Neuronal stem cell (in vitro differentiated cells): ENCODE measurements at regions not wholly inside any gene's neighbourhood (a gene's known extent, or its start where the extent isn't known, plus 50 kb on each side); places are given as distances from the start of the nearest gene placed in this dataset.

Experiments
- DNase-seq: peaks from one replicate; pipeline ENCODE4 v3.0.0-alpha.2; 2013; ENCODE audit warnings: low spot score
- H2AFZ ChIP-seq: one replicate; pipeline ENCODE4 v1.6.1; 2013; ENCODE audit warnings: mild to moderate bottlenecking, low read length, inconsistent platforms
- H2AK5ac ChIP-seq: 2 replicates; pipeline ENCODE4 v1.6.1; 2013; ENCODE audit warnings: low read depth, mild to moderate bottlenecking, inconsistent platforms, low read length, moderate library complexity, mixed read lengths
- H2BK120ac ChIP-seq: 2 replicates; pipeline ENCODE4 v1.6.1; 2013; ENCODE audit warnings: low read depth, mild to moderate bottlenecking, inconsistent platforms, low read length, moderate library complexity, mixed read lengths
- H2BK12ac ChIP-seq: one replicate; pipeline ENCODE4 v1.6.1; 2013; ENCODE audit warnings: low read length, inconsistent platforms
- H2BK15ac ChIP-seq: 2 replicates; pipeline ENCODE4 v1.6.1; 2013; ENCODE audit warnings: mild to moderate bottlenecking, low read length, inconsistent platforms, mixed read lengths
- H2BK5ac ChIP-seq: one replicate; pipeline ENCODE4 v1.6.1; 2013; ENCODE audit warnings: inconsistent platforms, mild to moderate bottlenecking, low read length, moderate library complexity
- H3K14ac ChIP-seq: one replicate; pipeline ENCODE4 v1.6.1; 2013; ENCODE audit warnings: low read length, inconsistent platforms
- H3K18ac ChIP-seq: 2 replicates; pipeline ENCODE4 v1.6.1; 2013; ENCODE audit warnings: low read length, inconsistent platforms
- H3K23ac ChIP-seq: 2 replicates; pipeline ENCODE4 v1.6.1; 2013; ENCODE audit warnings: low read depth, mild to moderate bottlenecking, mixed read lengths, low read length, inconsistent platforms; ENCODE audit not compliant: poor library complexity
- H3K27ac ChIP-seq: replicated peaks from 3 replicates; pipeline ENCODE4 v1.5.1; 2013; ENCODE audit warnings: low read length, inconsistent platforms
- H3K27me3 ChIP-seq, 3 experiments: 2 replicates each; pipeline ENCODE4 v1.6.1; 2013; ENCODE audit warnings: low read length in 3 of 3, mild to moderate bottlenecking in 2 of 3, inconsistent platforms in 1 of 3, low read depth in 1 of 3, mixed read lengths in 1 of 3, moderate library complexity in 1 of 3; ENCODE audit not compliant: control insufficient read depth in 3 of 3, insufficient read depth in 3 of 3
- H3K36me3 ChIP-seq, 2 donors: replicated peaks in 1 of 2; 2 replicates each; pipeline ENCODE4 v1.6.1; 2013; ENCODE audit warnings: low read length in 2 of 2; ENCODE audit not compliant: control insufficient read depth in 2 of 2, insufficient read depth in 2 of 2
- H3K4ac ChIP-seq: 2 replicates; pipeline ENCODE4 v1.6.1; 2013; ENCODE audit warnings: inconsistent platforms, mild to moderate bottlenecking, low read length, moderate library complexity
- H3K4me1 ChIP-seq, 2 donors: 1 replicate in 1 of 2; 2 replicates in 1 of 2; pipeline ENCODE4 v1.6.1; 2013; ENCODE audit warnings: low read length in 2 of 2, low read depth in 1 of 2; ENCODE audit not compliant: control insufficient read depth in 2 of 2, insufficient read depth in 1 of 2
- H3K4me2 ChIP-seq: one replicate; pipeline ENCODE4 v1.6.1; 2013; ENCODE audit warnings: mild to moderate bottlenecking, low read length, inconsistent platforms; ENCODE audit not compliant: insufficient read depth, poor library complexity, severe bottlenecking
- H3K4me3 ChIP-seq, 2 donors: 2 replicates each; pipeline ENCODE4 v1.5.1; 2013; ENCODE audit warnings: low read length in 2 of 2, mild to moderate bottlenecking in 2 of 2, inconsistent platforms in 1 of 2, moderate library complexity in 1 of 2
- H3K79me1 ChIP-seq: one replicate; pipeline ENCODE4 v1.6.1; 2013; ENCODE audit warnings: low read depth, mild to moderate bottlenecking, inconsistent platforms, low read length, moderate library complexity
- H3K9ac ChIP-seq: one replicate; pipeline ENCODE4 v1.6.1; 2013; ENCODE audit warnings: mild to moderate bottlenecking, low read depth, low read length, inconsistent platforms; ENCODE audit not compliant: poor library complexity
- H3K9me3 ChIP-seq, 2 donors: replicated peaks in 1 of 2; 2 replicates each; pipeline versions ENCODE3 to v1.6.1; 2013; ENCODE audit warnings: low read length in 2 of 2, mild to moderate bottlenecking in 2 of 2, inconsistent platforms in 1 of 2, low read depth in 1 of 2, mixed read lengths in 1 of 2, moderate library complexity in 1 of 2; ENCODE audit not compliant: control insufficient read depth in 2 of 2, insufficient read depth in 1 of 2
- H4K8ac ChIP-seq: one replicate; pipeline ENCODE4 v1.6.1; 2013; ENCODE audit warnings: low read depth, mild to moderate bottlenecking, inconsistent platforms, low read length, moderate library complexity
- H4K91ac ChIP-seq: one replicate; pipeline ENCODE4 v1.6.1; 2013; ENCODE audit warnings: low read length, low read depth, mild to moderate bottlenecking, inconsistent platforms; ENCODE audit not compliant: poor library complexity
- WGBS, 2 donors: extraction: QIAGEN DNeasy Blood & Tissue Kit; methylation state at CpG; one replicate each; pipeline ENCODE4 v1.1.7; 2013; ENCODE audit warnings: missing lambda C conversion rate in 2 of 2, mixed read lengths in 1 of 2; ENCODE audit not compliant: insufficient read length in 2 of 2, insufficient replicate concordance in 1 of 2; ENCODE audit errors: extremely low coverage in 2 of 2; 5-methylcytosine and 5-hydroxymethylcytosine counted together

DNA sequence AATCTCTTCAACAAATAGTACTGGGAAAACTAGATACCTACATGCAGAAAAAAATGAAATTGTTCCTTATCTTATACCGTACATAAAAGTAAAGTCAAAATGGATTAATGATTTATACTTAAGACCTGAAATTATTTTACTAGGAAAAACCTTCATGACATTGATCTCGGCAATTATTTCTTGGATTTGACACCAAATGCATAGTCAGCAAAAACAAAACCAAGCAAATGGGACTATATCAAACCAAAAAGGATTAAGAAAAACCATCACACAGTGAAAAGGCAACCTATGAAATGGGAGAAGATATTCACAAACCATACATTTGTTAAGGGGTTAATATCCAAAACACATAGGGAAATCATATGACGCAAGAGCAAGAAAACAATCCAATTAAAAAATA is 433.6 kb downstream of the LRATD1 start:
- Histone ChIP-seq H2BK120ac (no peak overlapping the region), H3K9ac (no peak overlapping the region), H2BK12ac (no peak overlapping the region), H3K4me1 (peaks cover 4 to 5% of the 10 kb centered on the region in 2 donors), H4K8ac (no peak overlapping the region), H3K23ac (no peak overlapping the region), H3K4ac (no peak overlapping the region), H2AFZ (no peak overlapping the region), H2AK5ac (no peak overlapping the region), H3K18ac (no peak overlapping the region), H2BK5ac (no peak overlapping the region), H3K4me3 (no peak overlapping the region), H3K4me2 (no peak overlapping the region), H3K9me3 (peaks cover 0 to 4% of the 10 kb centered on the region in 2 donors), H3K27ac (no peak overlapping the region), H3K36me3 (no peaks in the 10 kb centered on the region), H2BK15ac (no peak overlapping the region), H3K14ac (no peak overlapping the region), H3K27me3 (no peaks in the 10 kb centered on the region), H4K91ac (no peak overlapping the region), H3K79me1 (no peaks in the 10 kb centered on the region)
- WGBS, 2 donors = no CpG with 5 or more reads among the region's 3 CpGs
- DNase-seq = no peak

DNA sequence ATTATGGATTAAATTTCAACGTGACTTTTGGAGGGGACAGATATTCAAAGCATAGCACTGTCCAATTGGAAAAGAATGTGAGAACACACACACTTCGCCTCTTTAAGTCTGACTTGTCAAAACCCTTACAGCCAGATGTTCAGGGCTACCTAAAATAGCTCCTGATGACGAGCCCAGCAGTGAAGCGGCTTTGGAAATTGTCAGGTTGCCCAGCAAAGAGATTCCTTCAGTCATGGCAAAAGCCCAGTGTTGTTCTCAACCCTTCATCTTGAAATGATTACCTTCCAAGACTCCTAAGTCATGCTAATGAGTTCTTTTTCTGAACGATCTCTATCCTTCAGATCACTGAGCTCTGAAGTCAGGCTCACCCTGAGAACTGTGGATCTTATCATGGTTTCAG is 436.6 kb downstream of the LRATD1 start:
- DNase-seq = no peak

DNA sequence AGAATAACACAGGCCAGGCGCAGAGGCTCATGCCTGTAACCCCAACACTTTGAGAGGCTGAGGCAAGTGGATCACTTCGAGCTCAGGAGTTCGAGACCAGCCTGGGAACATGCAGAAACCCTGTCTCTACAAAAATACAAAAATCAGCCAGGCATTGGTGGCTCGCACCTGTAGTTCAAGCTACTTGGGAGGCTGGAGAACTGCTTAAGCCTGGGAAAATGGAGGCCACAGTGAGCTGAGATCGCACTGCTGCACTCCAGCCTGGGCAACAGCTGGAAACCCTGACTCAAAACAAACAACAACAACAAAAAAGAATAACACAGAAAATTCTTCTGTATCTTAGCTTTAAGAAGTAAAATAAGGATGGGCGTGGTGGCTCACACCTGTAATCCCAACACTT is 440.3 kb downstream of the LRATD1 start:
- no peak overlapping the region for H3K18ac ChIP-seq
- H3K27me3 ChIP-seq = no peaks in the 10 kb centered on the region
- H3K9me3 ChIP-seq = no peaks in the 10 kb centered on the region
- H3K4me2 ChIP-seq = no peak overlapping the region
- no peak overlapping the region for H4K8ac ChIP-seq
- WGBS, 2 donors = no CpG with 5 or more reads among the region's 6 CpGs
- H3K36me3 ChIP-seq = no peaks in the 10 kb centered on the region
- H3K79me1 ChIP-seq = no peaks in the 10 kb centered on the region
- H2BK5ac ChIP-seq = no peak overlapping the region
- H3K4me1 ChIP-seq = peaks cover 3 to 5% of the 10 kb centered on the region in 2 donors
- no peak overlapping the region for H4K91ac ChIP-seq
- no peak overlapping the region for H3K9ac ChIP-seq
- no peak overlapping the region for H3K23ac ChIP-seq
- no peak overlapping the region for H2BK15ac ChIP-seq
- no peak overlapping the region for H3K27ac ChIP-seq
- H2AK5ac ChIP-seq = no peak overlapping the region
- H3K4me3 ChIP-seq = no peak overlapping the region
- H3K4ac ChIP-seq = no peak overlapping the region
- H2BK120ac ChIP-seq = no peak overlapping the region
- H3K14ac ChIP-seq = no peak overlapping the region
- DNase-seq = no peak
- no peak overlapping the region for H2BK12ac ChIP-seq
- no peak overlapping the region for H2AFZ ChIP-seq

More for the DNA sequence above, 436.6 kb downstream of the LRATD1 start:
- Histone ChIP-seq H3K27me3 (no peaks in the 10 kb centered on the region), H4K8ac (no peak overlapping the region), H2AK5ac (no peak overlapping the region), H3K4me2 (no peak overlapping the region), H3K23ac (no peak overlapping the region), H3K9ac (no peak overlapping the region), H3K14ac (no peak overlapping the region), H3K18ac (no peak overlapping the region), H2BK12ac (no peak overlapping the region), H3K27ac (no peak overlapping the region), H4K91ac (no peak overlapping the region), H3K36me3 (no peaks in the 10 kb centered on the region), H3K4me3 (no peak overlapping the region), H3K4ac (no peak overlapping the region), H3K4me1 (peaks cover 3 to 5% of the 10 kb centered on the region in 2 donors), H2BK15ac (no peak overlapping the region), H3K9me3 (no peaks in the 10 kb centered on the region), H2BK5ac (no peak overlapping the region), H2BK120ac (no peak overlapping the region), H3K79me1 (no peaks in the 10 kb centered on the region), H2AFZ (peak overlapping the region; percentile 54)
- no CpG with 5 or more reads among the region's 5 CpGs for WGBS, 2 donors

DNA sequence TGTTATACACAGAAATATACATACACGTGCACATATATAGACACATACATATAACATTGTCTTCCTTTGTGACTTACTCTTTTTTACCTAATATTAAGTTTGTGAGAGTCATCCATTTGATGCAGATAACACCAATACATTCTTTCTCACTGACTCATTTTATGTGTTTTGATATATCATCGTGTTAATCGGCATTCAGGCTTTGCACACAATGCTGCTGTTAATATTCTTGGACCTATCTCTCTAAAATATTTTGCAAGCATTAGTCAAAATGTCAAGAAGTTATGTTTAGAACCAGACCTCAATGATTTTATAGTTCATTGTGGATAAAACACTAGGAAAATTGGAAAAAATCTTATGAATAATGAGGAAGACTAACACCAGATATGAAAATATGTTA is 441.1 kb downstream of the LRATD1 start:
- no peak overlapping the region for H3K27ac ChIP-seq
- H2AK5ac ChIP-seq = no peak overlapping the region
- H3K18ac ChIP-seq = no peak overlapping the region
- H3K9ac ChIP-seq = no peak overlapping the region
- no peak for DNase-seq
- H3K4ac ChIP-seq = no peak overlapping the region
- H3K4me2 ChIP-seq = no peak overlapping the region
- WGBS, 2 donors = no CpG with 5 or more reads among the region's 3 CpGs
- no peak overlapping the region for H2AFZ ChIP-seq
- H3K23ac ChIP-seq = no peak overlapping the region
- no peak overlapping the region for H4K91ac ChIP-seq
- peaks cover 3 to 5% of the 10 kb centered on the region in 2 donors for H3K4me1 ChIP-seq
- no peaks in the 10 kb centered on the region for H3K9me3 ChIP-seq
- no peak overlapping the region for H2BK15ac ChIP-seq
- H3K27me3 ChIP-seq = no peaks in the 10 kb centered on the region
- no peak overlapping the region for H3K14ac ChIP-seq
- H3K36me3 ChIP-seq = no peaks in the 10 kb centered on the region
- H4K8ac ChIP-seq = no peak overlapping the region
- H2BK120ac ChIP-seq = no peak overlapping the region
- no peak overlapping the region for H3K4me3 ChIP-seq
- H3K79me1 ChIP-seq = no peaks in the 10 kb centered on the region
- no peak overlapping the region for H2BK5ac ChIP-seq
- no peak overlapping the region for H2BK12ac ChIP-seq
